ENCODE measurements at regions not wholly inside any gene's neighbourhood (a gene's known extent, or its start where the extent isn't known, plus 50 kb on each side); places are given as distances from the start of the nearest gene placed in this dataset.

- no peak for TF ChIP-seq CTCF (IDR thresholded peaks at IDR 0.05)
- TF ChIP-seq EP300 (IDR thresholded peaks at IDR 0.05): no peak
- no peak for TF ChIP-seq POLR2A (IDR thresholded peaks at IDR 0.05)
- Histone ChIP-seq H3K27ac (no peak overlapping the region), H3K4me3 (no peak overlapping the region), H3K27me3 (no peaks in the 10 kb centered on the region), H3K36me3 (no peaks in the 10 kb centered on the region), H3K9me3 (peaks cover 0 to 41% (median 0%) of the 10 kb centered on the region in 4 donors), H3K4me1 (no peaks in the 10 kb centered on the region)
- no peak for DNase-seq (ENCODE audit: low spot score in 2 of 2)
- WGBS, 2 donors: 60 to 92% methylated on average over 5 of the region's 5 CpGs
These were observed 498.0 kb downstream of the BRD1 start for GRCh38 chr22:49329636-49330035.

GRCh38 chr22:49328630-49329405 lies 498.9 kb downstream of the BRD1 start:
- peaks cover 0 to 41% (median 0%) of the 10 kb centered on the region in 4 donors for H3K9me3 ChIP-seq
- WGBS, 2 donors: 79 to 85% methylated on average over 8 of the region's 8 CpGs
- H3K27me3 ChIP-seq: no peaks in the 10 kb centered on the region
- DNase-seq (ENCODE audit: low spot score in 2 of 2): no peak
- no peaks in the 10 kb centered on the region for H3K4me1 ChIP-seq
- H3K4me3 ChIP-seq: no peak overlapping the region
- H3K27ac ChIP-seq: no peak overlapping the region
- no peak for TF ChIP-seq POLR2A (IDR thresholded peaks at IDR 0.05)
- no peak for TF ChIP-seq EP300 (IDR thresholded peaks at IDR 0.05)
- TF ChIP-seq CTCF (IDR thresholded peaks at IDR 0.05): no peak
- no peaks in the 10 kb centered on the region for H3K36me3 ChIP-seq

GRCh38 chr22:49328118-49328475 lies 499.6 kb downstream of the BRD1 start:
- Histone ChIP-seq H3K36me3 (no peaks in the 10 kb centered on the region), H3K4me1 (no peaks in the 10 kb centered on the region), H3K27ac (no peak overlapping the region), H3K27me3 (peaks cover 0 to 7% of the 10 kb centered on the region in 2 donors), H3K9me3 (peaks cover 0 to 41% (median 0%) of the 10 kb centered on the region in 4 donors), H3K4me3 (no peak overlapping the region)
- DNase-seq (ENCODE audit: low spot score in 2 of 2): no peak
- 89 to 90% methylated on average over 5 to 6 of the region's 6 CpGs for WGBS, 2 donors
- no peak for TF ChIP-seq CTCF (IDR thresholded peaks at IDR 0.05)
- no peak for TF ChIP-seq EP300 (IDR thresholded peaks at IDR 0.05)
- TF ChIP-seq POLR2A (IDR thresholded peaks at IDR 0.05): no peak

- H3K9me3 ChIP-seq: peaks cover 0 to 41% (median 0%) of the 10 kb centered on the region in 4 donors
- no peak overlapping the region for H3K27ac ChIP-seq
- H3K4me3 ChIP-seq: no peak overlapping the region
- TF ChIP-seq EP300 (IDR thresholded peaks at IDR 0.05) (no peak), CTCF (IDR thresholded peaks at IDR 0.05) (no peak), POLR2A (IDR thresholded peaks at IDR 0.05) (no peak)
- 62 to 65% methylated on average over 9 of the region's 9 CpGs for WGBS, 2 donors
- H3K4me1 ChIP-seq: no peaks in the 10 kb centered on the region
- no peak for DNase-seq (ENCODE audit: low spot score in 2 of 2)
- H3K36me3 ChIP-seq: no peaks in the 10 kb centered on the region
- H3K27me3 ChIP-seq: peaks cover 0 to 8% of the 10 kb centered on the region in 2 donors
These were observed 500.1 kb downstream of the BRD1 start for GRCh38 chr22:49327411-49328117.

- no peak overlapping the region for H3K4me3 ChIP-seq
- WGBS, 2 donors: 93 to 98% methylated on average over 5 of the region's 5 CpGs
- H3K9me3 ChIP-seq: peaks cover 0 to 36% (median 0%) of the 10 kb centered on the region in 4 donors
- TF ChIP-seq POLR2A (IDR thresholded peaks at IDR 0.05) (no peak), EP300 (IDR thresholded peaks at IDR 0.05) (no peak), CTCF (IDR thresholded peaks at IDR 0.05) (no peak)
- H3K27me3 ChIP-seq: peaks cover 0 to 18% of the 10 kb centered on the region in 2 donors
- no peaks in the 10 kb centered on the region for H3K36me3 ChIP-seq
- no peaks in the 10 kb centered on the region for H3K4me1 ChIP-seq
- no peak for DNase-seq (ENCODE audit: low spot score in 2 of 2)
- H3K27ac ChIP-seq: no peak overlapping the region
These were observed 501.1 kb downstream of the BRD1 start for GRCh38 chr22:49326558-49326957.

Measured in tibial nerve (tissue), 4 donors.